OCI-LY3 (cell line): ENCODE measurements at regions not wholly inside any gene's neighbourhood (a gene's known extent, or its start where the extent isn't known, plus 50 kb on each side); places are given as distances from the start of the nearest gene placed in this dataset.

ENCODE experiments used
- H2AFZ ChIP-seq: fragments of 200-600, 300-600 bp; shearing (Covaris generic); 2 replicates; pipeline ENCODE4 v1.6.0; 2014; ENCODE audit warnings: antibody characterized with exemption, low read depth, low read length
- H3K27ac ChIP-seq: fragments of 200-600, 300-600 bp; sonication (generic); 2 replicates; pipeline ENCODE4 v1.5.1; 2014; ENCODE audit warnings: mild to moderate bottlenecking, low read length, moderate library complexity, mixed read lengths
- H3K27me3 ChIP-seq: fragments of 200-600, 300-600 bp; sonication (generic); 2 replicates; pipeline ENCODE4 v1.6.1; 2014; ENCODE audit warnings: low read depth, low read length, mixed read lengths
- H3K36me3 ChIP-seq: fragments of 200-600, 300-600 bp; sonication (generic); replicated peaks from 2 replicates; pipeline ENCODE3; 2014; ENCODE audit warnings: low read depth, low read length, mixed read lengths
- H3K4me1 ChIP-seq: fragments of 300-600, 200-600 bp; sonication (generic); 2 replicates; pipeline ENCODE4 v1.6.1; 2014; ENCODE audit warnings: low read length, mixed read lengths
- H3K4me2 ChIP-seq: fragments of 200-600, 300-600 bp; sonication (generic); 2 replicates; pipeline ENCODE4 v1.6.1; 2014; ENCODE audit warnings: low read length, mixed read lengths
- H3K4me3 ChIP-seq: fragments of 300-600, 200-600 bp; sonication (generic); 2 replicates; pipeline ENCODE4 v1.5.1; 2014; ENCODE audit warnings: antibody characterized with exemption, mild to moderate bottlenecking, low read length, moderate library complexity
- H3K79me2 ChIP-seq: fragments of 300-600, 200-600 bp; shearing (Covaris generic); 2 replicates; pipeline ENCODE4 v1.6.1; 2014; ENCODE audit warnings: mild to moderate bottlenecking, low read length, mixed read lengths
- H3K9ac ChIP-seq: fragments of 300-600, 200-600 bp; shearing (Covaris generic); 2 replicates; pipeline ENCODE4 v1.6.0; 2014; ENCODE audit warnings: mild to moderate bottlenecking, low read length, moderate library complexity
- H3K9me3 ChIP-seq: fragments of 200-600, 300-600 bp; shearing (Covaris generic); 2 replicates; pipeline ENCODE4 v1.6.1; 2014; ENCODE audit warnings: low read length, mixed read lengths; ENCODE audit not compliant: insufficient read depth
- H4K20me1 ChIP-seq: fragments of 200-600, 300-600 bp; sonication (generic); 2 replicates; pipeline ENCODE4 v1.6.1; 2016; ENCODE audit warnings: low read length, mixed read lengths; ENCODE audit not compliant: insufficient read depth
- CTCF ChIP-seq: fragments of 200-600, 300-600 bp; sonication (generic); IDR thresholded peaks from 2 replicates; pipeline ENCODE4 v1.5.1; 2014; ENCODE audit warnings: antibody characterized with exemption, low read length, low read depth
- EZH2phosphoT487 ChIP-seq: fragments of 200-600 bp; shearing (Covaris generic); IDR thresholded peaks from 2 replicates; pipeline ENCODE4 v1.6.1; 2018; ENCODE audit warnings: antibody characterized with exemption, mixed run types, low read depth

- no peak overlapping the region for H3K9ac ChIP-seq
- no peak for TF ChIP-seq EZH2phosphoT487
- no peak for TF ChIP-seq CTCF
Measured at GRCh38 chr7:52473756-52474155, 561.7 kb upstream of the POM121L12 start.

GRCh38 chr7:52472006-52472620 lies 563.3 kb upstream of the POM121L12 start:
- H3K79me2 ChIP-seq, result no peaks in the 10 kb centered on the region

More at GRCh38 chr7:52473756-52474155, 561.7 kb upstream of the POM121L12 start:
- no peaks in the 10 kb centered on the region for H3K79me2 ChIP-seq
- no peak overlapping the region for H3K4me3 ChIP-seq
- no peak overlapping the region for H2AFZ ChIP-seq
- H4K20me1 ChIP-seq, result no peaks in the 10 kb centered on the region
- peaks cover 3% of the 10 kb centered on the region for H3K36me3 ChIP-seq
- no peaks in the 10 kb centered on the region for H3K27me3 ChIP-seq
- H3K4me2 ChIP-seq, result no peak overlapping the region
- no peak overlapping the region for H3K27ac ChIP-seq
- H3K9me3 ChIP-seq, result no peaks in the 10 kb centered on the region
- no peaks in the 10 kb centered on the region for H3K4me1 ChIP-seq

GRCh38 chr7:52465216-52465615 lies 570.2 kb upstream of the POM121L12 start:
- no peak overlapping the region for H3K4me2 ChIP-seq
- no peak overlapping the region for H3K4me3 ChIP-seq
- H3K4me1 ChIP-seq, result no peaks in the 10 kb centered on the region
- H3K27me3 ChIP-seq, result no peaks in the 10 kb centered on the region
- no peak for TF ChIP-seq EZH2phosphoT487
- no peak for TF ChIP-seq CTCF
- H2AFZ ChIP-seq, result no peak overlapping the region
- no peak overlapping the region for H3K27ac ChIP-seq
- no peak overlapping the region for H3K9ac ChIP-seq
- H3K79me2 ChIP-seq, result no peaks in the 10 kb centered on the region
- no peaks in the 10 kb centered on the region for H3K9me3 ChIP-seq
- H4K20me1 ChIP-seq, result no peaks in the 10 kb centered on the region
- no peaks in the 10 kb centered on the region for H3K36me3 ChIP-seq

More at GRCh38 chr7:52472006-52472620, 563.3 kb upstream of the POM121L12 start:
- H2AFZ ChIP-seq, result no peak overlapping the region
- H3K4me2 ChIP-seq, result no peak overlapping the region
- H3K36me3 ChIP-seq, result peaks cover 3% of the 10 kb centered on the region
- H4K20me1 ChIP-seq, result no peaks in the 10 kb centered on the region
- no peaks in the 10 kb centered on the region for H3K4me1 ChIP-seq
- no peak overlapping the region for H3K9ac ChIP-seq
- no peaks in the 10 kb centered on the region for H3K9me3 ChIP-seq
- H3K27me3 ChIP-seq, result no peaks in the 10 kb centered on the region
- TF ChIP-seq EZH2phosphoT487, result no peak
- H3K4me3 ChIP-seq, result no peak overlapping the region
- no peak overlapping the region for H3K27ac ChIP-seq

- Histone ChIP-seq H3K27me3 (no peaks in the 10 kb centered on the region), H3K27ac (no peak overlapping the region)
- TF ChIP-seq EZH2phosphoT487 (no peak), CTCF (no peak)
Measured at GRCh38 chr7:52463341-52463740, 572.1 kb upstream of the POM121L12 start.

More at GRCh38 chr7:52463341-52463740, 572.1 kb upstream of the POM121L12 start:
- Histone ChIP-seq H3K4me3 (no peak overlapping the region), H3K79me2 (no peaks in the 10 kb centered on the region), H3K9ac (no peak overlapping the region), H4K20me1 (no peaks in the 10 kb centered on the region), H3K4me1 (no peaks in the 10 kb centered on the region), H3K36me3 (no peaks in the 10 kb centered on the region), H2AFZ (no peak overlapping the region), H3K9me3 (no peaks in the 10 kb centered on the region), H3K4me2 (no peak overlapping the region)
